ENCODE measurements at regions not wholly inside any gene's neighbourhood (a gene's known extent, or its start where the extent isn't known, plus 50 kb on each side); places are given as distances from the start of the nearest gene placed in this dataset.

- TF ChIP-seq CTCF (IDR thresholded peaks at IDR 0.05; ENCODE audit: poor library complexity, severe bottlenecking): no peak
- TF ChIP-seq POLR2AphosphoS5 (IDR thresholded peaks at IDR 0.05): no peak
Measured at GRCh38 chr14:104265918-104266630, 127.7 kb downstream of the KIF26A start.
